Stimulated activated CD4-positive, alpha-beta T cell treated with anti-CD3 and anti-CD28 coated beads, Interleukin-4, amount 100 ng/mL, for 4 hours (primary cell): ENCODE measurements at regions not wholly inside any gene's neighbourhood (a gene's known extent, or its start where the extent isn't known, plus 50 kb on each side); places are given as distances from the start of the nearest gene placed in this dataset.

Source experiments
- DNase-seq, 2 experiments: peaks; one replicate each; pipeline ENCODE4 v3.0.0-alpha.2; 2020

GRCh38 chr10:78164702-78165101, 131.0 kb downstream of the RPS24 start:
- no peak for DNase-seq

- no peak for DNase-seq
These were observed 131.5 kb downstream of the RPS24 start for GRCh38 chr10:78165172-78165571.

- DNase-seq, result no peak
These were observed 132.0 kb downstream of the RPS24 start for GRCh38 chr10:78165617-78166016.

DNA sequence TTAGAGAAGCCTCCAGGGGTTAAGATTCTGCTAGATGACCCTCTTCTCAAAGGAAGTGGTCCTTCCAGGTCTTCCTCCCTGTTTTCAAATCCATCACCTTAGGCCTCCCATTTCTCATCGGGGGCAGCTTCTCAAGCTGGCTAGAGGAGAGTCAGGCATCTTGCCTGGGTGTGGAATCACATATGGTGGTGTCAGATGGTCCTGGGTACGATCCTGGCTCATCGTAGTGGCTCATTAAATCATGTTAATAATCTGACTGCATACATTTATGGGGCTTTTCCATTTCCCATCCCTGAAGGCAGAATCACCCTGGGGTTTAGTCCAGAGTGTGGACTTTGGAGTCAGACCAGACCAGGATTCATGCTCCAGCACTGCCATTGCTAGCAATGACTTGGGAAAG, 132.6 kb downstream of the RPS24 start:
- no peak for DNase-seq

DNA sequence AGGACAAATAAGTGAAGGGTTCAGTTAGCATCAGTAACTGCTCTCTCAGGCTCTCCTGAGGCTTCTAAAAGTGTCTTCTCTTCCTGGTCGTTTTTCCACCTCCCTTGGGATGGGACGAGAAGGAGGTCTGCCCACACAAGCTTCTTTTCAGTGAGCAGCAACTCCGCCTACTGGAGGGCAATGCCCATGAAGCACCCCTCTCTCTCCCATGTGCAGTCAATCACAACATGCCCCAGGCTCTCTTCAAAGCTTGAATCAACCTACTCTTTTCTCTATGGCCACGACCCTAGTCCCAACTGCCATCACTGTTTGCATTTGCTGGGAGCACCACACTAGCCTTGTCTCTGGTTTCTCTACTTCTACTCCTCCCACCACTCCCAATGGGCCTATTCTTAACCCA, 135.6 kb downstream of the RPS24 start:
- DNase-seq, result no peak

DNA sequence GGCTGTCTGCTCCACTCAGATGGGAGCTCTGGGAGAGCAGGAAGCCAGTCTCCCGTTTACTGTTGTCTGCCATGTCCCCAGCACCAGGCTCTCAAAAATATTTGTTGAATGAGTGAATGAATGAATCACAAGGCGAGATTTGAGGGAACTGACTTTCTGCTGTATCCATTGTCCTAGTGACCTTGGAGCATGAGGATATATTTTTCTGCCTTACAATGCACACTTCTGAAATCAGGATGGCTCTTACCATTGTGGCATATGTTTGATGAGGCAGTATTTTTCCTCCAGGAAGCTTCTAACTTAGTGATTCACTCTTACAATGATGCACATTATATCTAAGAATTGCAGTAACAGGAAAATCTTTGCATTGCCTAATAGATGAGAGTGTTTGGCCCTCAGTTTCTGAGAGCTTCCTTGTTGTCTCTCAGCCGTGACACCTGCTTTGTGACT, 136.4 kb downstream of the RPS24 start:
- DNase-seq, result no peak

DNA sequence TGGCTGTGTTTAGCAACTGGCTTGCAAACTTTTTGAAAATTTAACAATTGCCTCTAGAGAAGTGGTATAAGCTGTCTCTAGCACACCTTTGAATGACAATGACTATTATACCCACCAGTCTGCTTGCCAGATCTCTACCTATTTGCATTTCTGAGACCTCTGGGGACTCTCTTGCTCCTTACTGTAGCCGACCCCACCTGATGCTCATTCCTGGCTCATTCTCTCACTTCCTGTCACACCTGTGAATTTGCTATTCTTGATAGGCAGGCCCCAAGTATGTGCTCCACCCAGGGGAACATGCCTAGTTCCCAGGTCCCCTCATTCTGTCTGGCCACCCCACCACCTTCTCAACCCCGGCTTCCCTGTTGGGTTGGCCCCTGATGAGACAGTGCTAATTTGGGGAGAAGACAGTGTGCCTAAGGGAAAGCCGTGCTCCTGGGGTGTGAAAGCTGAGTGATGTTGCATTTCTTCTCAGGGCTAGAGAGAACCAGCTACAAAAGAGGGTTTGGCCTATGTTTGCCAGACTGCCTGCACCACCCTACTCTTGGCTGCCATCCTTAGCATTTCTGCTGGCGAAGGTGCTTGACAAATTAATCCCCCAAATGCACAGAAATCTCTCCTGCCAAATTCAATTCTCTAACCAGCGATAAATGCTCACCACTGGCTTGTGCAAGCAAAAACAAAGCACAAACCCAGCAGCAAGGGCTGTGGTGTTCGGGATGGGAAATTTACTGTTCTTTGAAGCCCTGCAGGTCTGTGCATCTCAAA, 138.2 kb downstream of the RPS24 start:
- no peak for DNase-seq

DNA sequence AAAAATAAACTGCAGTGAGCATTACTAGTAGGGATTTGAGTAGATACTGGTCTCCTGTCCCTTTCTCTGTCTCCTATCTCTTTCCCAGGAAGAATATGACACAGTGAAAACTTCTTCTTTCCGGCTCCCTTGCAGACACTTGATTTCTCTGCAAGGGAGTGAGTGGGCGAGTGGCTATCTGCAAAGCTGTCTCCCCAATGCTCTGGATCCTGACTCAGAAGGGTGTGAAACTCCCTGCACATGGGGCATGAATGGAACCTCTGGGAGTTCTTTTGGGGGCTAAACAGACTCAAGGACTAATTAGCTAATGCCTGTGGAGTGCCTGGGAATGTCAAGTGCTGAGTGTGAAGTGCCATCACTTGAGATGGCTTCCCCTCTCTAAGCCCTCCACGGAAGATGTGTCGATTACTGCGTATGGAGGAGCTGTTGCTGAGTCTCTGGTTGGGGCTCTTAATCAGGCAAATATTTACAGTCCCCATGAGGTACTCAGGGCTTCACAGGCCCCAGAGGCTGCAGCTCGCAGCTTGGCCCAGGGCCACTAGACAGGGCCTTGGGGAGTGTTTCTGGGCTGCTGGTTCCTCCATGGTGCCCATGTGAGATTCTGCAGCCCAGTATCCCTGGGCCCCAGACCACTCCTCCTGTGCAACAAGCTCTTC, 139.8 kb downstream of the RPS24 start:
- no peak for DNase-seq

DNA sequence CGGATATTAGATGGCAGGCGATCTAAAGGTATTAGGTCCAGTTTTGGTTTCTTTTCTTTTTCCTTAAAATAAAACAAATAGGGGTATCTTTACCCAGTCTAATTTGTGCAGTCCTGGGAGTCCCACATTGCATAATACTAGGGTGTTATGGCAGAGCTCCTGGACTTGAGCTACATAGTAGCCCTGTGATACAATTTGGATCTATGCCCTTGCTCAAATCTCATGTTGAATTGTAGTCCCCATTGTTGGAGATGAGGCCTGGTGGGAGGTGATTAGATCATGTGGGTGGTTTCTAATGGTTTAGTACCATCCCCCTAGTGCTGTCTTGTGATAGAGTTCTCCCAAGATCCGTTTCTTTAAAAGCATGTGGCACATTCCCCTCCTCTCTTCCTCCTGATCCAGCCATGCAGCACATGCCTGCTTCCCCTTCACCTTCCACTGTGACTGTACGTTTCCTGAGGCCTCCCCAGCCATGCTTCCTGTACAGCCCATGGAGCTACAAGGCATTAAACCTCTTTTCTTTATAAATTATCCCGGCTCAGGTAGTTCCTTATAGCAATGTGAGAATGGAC, 141.9 kb downstream of the RPS24 start:
- DNase-seq, result no peak

DNA sequence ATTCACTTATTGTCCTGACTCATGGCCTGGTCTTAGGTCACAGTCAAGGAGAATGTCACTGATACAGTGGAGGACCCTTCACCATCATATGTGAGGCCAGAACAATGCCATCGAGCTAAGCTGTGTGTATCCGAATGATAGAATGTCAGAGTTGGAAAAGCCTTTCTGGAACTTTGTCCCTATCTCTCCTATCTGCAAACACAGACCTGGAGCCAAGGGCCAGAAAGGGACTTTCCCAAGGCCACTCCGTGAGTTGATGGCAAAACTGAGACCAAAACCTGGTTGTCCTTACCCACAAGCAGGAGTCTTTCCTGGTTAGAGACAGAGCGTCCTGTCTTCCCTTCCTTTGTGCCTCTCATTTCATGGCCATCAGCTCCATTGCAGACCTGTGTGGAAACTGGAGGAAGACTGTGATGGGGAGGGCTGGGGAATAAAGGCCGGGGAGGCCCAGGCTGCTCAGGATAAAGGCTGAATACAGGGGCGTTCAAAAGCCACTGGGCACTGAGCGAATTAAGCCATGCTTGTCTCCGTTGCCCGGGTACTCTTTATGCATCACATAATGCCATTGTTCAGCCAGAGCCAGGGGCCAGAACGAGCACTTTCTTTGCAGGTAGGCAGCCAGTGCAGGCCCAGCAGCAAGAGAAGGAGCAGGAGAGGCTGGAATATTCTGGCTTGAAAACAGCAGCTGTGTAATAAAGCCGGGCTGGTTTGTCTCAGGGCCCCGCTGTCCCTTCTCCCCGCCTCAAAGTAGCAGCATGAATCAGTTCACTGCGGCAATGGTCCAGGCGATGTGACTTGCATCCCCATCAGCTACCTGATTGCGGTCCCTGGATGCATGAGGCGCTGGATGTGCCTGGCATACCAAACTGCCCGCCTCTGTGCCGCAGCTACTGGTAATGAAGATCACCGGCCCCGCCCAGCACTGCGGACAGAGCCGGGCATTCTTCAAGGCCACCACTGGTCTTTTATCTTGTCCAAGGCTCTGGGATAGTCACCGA, 143.0 kb downstream of the RPS24 start:
- no peak for DNase-seq

- no peak for DNase-seq
These were observed 144.0 kb downstream of the RPS24 start for GRCh38 chr10:78177491-78178185.

DNA sequence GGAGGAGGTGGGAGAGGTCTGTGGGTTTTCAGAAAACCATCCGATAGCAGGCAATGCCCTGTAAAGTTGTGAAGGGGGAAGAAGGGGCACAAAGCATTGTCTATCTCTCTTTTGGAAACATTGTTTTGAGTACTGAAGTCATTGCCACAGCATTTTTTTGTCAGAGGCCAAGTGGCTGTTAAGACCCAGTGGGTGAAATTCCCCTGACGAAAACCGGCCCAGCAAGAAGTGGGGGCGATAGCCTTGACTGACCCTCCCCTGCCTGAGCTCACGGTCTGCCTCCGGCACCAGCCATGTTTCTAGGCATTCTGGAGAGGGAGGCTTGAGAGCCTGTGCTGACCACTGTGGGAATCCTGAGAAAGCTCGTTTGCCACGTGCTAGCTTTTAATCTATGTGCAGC, 144.7 kb downstream of the RPS24 start:
- no peak for DNase-seq

GRCh38 chr10:78178940-78179339, 145.3 kb downstream of the RPS24 start:
- no peak for DNase-seq

GRCh38 chr10:78179886-78180705, 146.4 kb downstream of the RPS24 start:
- no peak for DNase-seq

GRCh38 chr10:78181381-78182055, 147.9 kb downstream of the RPS24 start:
- DNase-seq, result no peak

GRCh38 chr10:78182841-78183240, 149.2 kb downstream of the RPS24 start:
- no peak for DNase-seq

DNA sequence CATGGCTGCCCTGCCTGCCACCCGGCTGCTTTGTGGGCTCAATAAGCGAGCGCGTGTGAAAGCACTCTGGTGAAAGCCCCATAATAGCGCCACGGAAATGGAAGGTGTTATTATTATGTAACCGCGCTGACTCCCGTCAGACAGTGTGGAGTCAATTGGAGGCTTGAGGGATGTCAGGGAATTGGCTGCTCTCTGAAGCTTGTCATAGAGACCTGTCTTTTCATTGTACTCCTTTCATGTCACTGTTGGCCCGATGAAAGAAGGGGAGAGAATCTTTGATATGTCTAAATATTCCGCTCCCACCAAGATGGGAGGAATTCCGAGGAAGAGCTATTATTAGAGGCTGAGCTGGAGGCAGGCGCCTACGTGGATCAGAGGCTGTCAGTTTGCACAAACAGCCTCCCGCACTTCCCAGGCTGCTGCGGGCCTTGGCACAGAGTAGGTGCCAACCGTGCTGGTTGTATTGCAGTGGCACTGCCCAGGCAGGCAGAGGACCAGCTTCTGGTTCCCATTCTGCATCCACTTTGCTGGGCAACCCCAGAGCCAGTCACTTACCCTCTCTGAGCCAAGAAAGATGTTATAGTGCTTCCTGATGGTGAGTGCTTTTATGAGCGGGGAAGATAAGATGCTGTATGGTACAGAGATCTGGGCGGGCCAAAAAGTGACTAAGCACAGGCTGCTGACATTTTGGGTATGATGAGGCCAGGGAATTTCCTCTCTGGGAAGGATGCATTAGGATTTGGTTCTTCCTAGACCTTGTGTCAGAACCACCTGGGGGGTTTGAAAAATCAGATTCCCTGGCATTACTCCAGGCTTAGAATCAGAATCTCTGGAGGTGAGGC, 151.4 kb downstream of the RPS24 start:
- no peak for DNase-seq

- DNase-seq, result no peak
These were observed 152.0 kb downstream of the RPS24 start for GRCh38 chr10:78185693-78186055.

DNA sequence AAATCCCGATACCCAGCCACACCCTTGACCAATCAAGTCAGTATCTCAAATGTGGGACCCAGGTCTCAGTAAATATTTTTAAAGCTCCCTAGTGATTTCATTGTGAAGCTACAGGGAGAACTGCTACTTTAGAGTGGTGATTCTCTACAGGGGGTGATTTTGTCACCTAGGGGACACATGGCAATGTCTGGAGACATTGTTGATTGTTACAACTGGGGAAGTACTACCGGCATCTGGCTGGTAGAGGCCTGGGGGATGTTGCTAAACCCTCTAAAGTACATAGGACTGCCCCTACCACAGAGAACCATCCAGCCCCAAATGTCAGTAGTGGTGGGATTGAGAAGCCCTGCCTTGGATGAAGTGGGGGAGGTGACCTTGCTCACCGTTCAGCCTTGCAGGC, 152.9 kb downstream of the RPS24 start:
- no peak for DNase-seq

DNA sequence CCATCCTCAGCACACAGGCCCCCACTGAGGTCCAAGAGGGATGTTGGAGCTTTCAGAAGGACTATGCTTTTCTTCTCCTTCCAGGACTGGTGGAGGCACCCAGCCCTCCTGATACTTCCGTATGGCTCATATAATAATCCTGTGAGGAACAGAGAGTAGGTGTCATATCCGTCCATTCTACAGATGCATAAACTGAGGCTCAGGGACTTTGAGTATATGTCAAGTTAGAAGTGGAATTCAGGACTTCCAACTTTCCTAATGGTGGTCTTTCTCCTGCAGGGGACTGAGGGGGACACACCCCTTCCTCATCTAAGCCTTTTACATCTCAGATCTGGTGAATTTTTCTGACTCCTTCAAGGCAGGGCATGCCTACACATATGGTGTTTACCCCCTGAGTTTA, 153.7 kb downstream of the RPS24 start:
- no peak for DNase-seq
